Spleen (tissue), 11 donors: ENCODE measurements at regions not wholly inside any gene's neighbourhood (a gene's known extent, or its start where the extent isn't known, plus 50 kb on each side); places are given as distances from the start of the nearest gene placed in this dataset.

ENCODE experiments used
- DNase-seq: peaks from one replicate; pipeline ENCODE4 v3.0.0-alpha.2; 2020
- H3K27ac ChIP-seq, 8 donors: fragments of 200-600 bp; sonication (generic) in 7 of 8; 1 replicate in 4 of 8; 2 replicates in 4 of 8; pipeline versions ENCODE4 v1.5.0 to v1.8.0; 2016 to 2021; ENCODE audit warnings: inconsistent platforms in 4 of 8, mild to moderate bottlenecking in 4 of 8, moderate library complexity in 1 of 8
- H3K27me3 ChIP-seq, 7 donors: fragments of 200-600 bp; sonication (generic) in 6 of 7; replicated peaks in 1 of 7; 1 replicate in 4 of 7; 2 replicates in 3 of 7; pipeline versions ENCODE4 v1.5.0 to v1.8.0; 2016 to 2021; ENCODE audit warnings: inconsistent platforms in 3 of 7, mild to moderate bottlenecking in 1 of 7
- H3K36me3 ChIP-seq, 6 donors: fragments of 200-600 bp; sonication (generic) in 5 of 6; 1 replicate in 4 of 6; 2 replicates in 2 of 6; pipeline versions ENCODE4 v1.5.0 to v1.8.0; 2016 to 2021; ENCODE audit warnings: inconsistent platforms in 2 of 6
- H3K4me1 ChIP-seq, 6 donors: fragments of 200-600 bp; sonication (generic) in 5 of 6; 1 replicate in 3 of 6; 2 replicates in 3 of 6; pipeline versions ENCODE4 v1.5.0 to v1.8.0; 2016 to 2021; ENCODE audit warnings: inconsistent platforms in 3 of 6
- H3K4me3 ChIP-seq, 8 donors: fragments of 200-600 bp; sonication (generic) in 7 of 8; 1 replicate in 4 of 8; 2 replicates in 4 of 8; pipeline versions ENCODE4 v1.5.0 to v1.8.0; 2016 to 2021; ENCODE audit warnings: inconsistent platforms in 4 of 8, mild to moderate bottlenecking in 4 of 8, moderate library complexity in 2 of 8
- H3K9me3 ChIP-seq, 8 donors: fragments of 200-600 bp; sonication (generic) in 7 of 8; 1 replicate in 4 of 8; 2 replicates in 4 of 8; pipeline versions ENCODE4 v1.5.0 to v1.8.0; 2016 to 2021; ENCODE audit warnings: inconsistent platforms in 4 of 8
- CTCF ChIP-seq, 11 experiments: fragments of 200-600 bp in 7 of 11; fragments of 450-650 bp in 4 of 11; sonication (generic) in 4 of 11; IDR thresholded peaks in 8 of 11; conservative IDR thresholded peaks in 3 of 11; 1 replicate in 7 of 11; 2 replicates in 4 of 11; pipeline versions ENCODE4 v1.4.0 to v1.8.0; 2016 to 2021; ENCODE audit warnings: antibody characterized with exemption in 11 of 11, inconsistent platforms in 4 of 11, mild to moderate bottlenecking in 1 of 11
- POLR2A ChIP-seq, 3 donors: fragments of 450-650 bp; IDR thresholded peaks; one replicate each; pipeline ENCODE4 v1.5.1; 2017; ENCODE audit warnings: antibody characterized with exemption in 3 of 3, mild to moderate bottlenecking in 1 of 3
- POLR2AphosphoS5 ChIP-seq, 3 donors: sonication (generic); formaldehyde crosslinking; IDR thresholded peaks; one replicate each; pipeline ENCODE4 v1.5.1; 2017; ENCODE audit warnings: antibody characterized with exemption in 3 of 3
- WGBS, 5 donors: extraction: QIAGEN DNeasy Blood & Tissue Kit in 3 of 5; methylation state at CpG; one replicate each; pipeline versions ENCODE4 v1.1.5 to v1.1.7; 2013 to 2018; 5-methylcytosine and 5-hydroxymethylcytosine counted together
- intact Hi-C: fragments of 100-400 bp; cut with DNase I; formaldehyde crosslinking; loops from one replicate; pipeline ENCODE4 v1.15.0; 2023; ENCODE audit warnings: low total_unique reads
- donor health status: healthy with polysubstance abuse.
- donor health status: DM: no; HTN: no; CAD: no; lungs with moderate emphysema.
- donor health status: DM: no; HTN: no; CAD: no.
- donor health status: Bipolar disorder and iron deficiency.
- donor health status: healthy.
- donor health status: DM: no; HTN: no; CAD: no.
- donor health status: DM: yes; HTN: yes; CAD: no.

DNA sequence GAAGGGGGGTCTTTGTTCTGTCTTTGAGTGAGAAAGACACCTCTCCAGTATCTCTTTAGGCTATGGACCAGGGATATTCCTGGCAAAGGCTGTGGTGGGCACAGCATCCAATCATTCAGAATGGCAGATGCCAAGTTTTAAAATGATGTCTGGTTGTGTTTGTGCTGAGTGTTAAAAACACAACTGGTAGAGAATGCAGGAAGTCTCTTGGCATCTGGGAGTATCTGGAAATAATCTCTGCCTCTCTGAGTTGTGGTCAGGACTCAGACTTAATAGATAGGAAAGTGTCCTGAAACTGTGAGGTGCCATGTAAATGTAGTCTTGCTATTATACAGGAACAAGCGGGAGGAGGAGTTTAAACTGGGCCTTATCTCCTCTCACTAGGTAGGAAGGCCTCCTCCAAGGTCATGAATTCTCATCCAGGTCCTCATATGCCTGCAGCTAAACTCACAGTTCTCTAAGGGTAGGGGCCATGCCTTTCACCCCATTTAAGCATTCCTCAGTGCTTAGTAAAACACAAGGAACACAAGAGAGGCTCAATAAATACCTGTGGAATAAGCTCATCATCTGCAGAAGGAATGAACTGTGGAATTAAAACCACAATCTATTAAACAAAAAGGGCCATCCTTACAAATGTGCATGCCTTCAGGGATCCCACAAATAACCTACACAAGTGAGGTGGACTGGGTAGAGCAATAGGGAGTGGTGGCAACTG, 317.6 kb downstream of the CBLN1 start:
- Histone ChIP-seq H3K27me3 (no peaks in the 10 kb centered on the region), H3K4me1 (no peaks in the 10 kb centered on the region), H3K36me3 (no peaks in the 10 kb centered on the region), H3K27ac (no peak overlapping the region), H3K4me3 (no peak overlapping the region), H3K9me3 (peaks cover 0 to 7% (median 0%) of the 10 kb centered on the region in 8 donors)
- DNase-seq, result no peak
- no peak for TF ChIP-seq CTCF (IDR thresholded peaks at IDR 0.05 in 8 of 11, conservative IDR thresholded peaks at IDR 0.05 in 3 of 11)
- TF ChIP-seq POLR2AphosphoS5 (IDR thresholded peaks at IDR 0.05), result no peak
- TF ChIP-seq POLR2A (IDR thresholded peaks at IDR 0.05), result no peak
- intact Hi-C loops, result no loop called here
- 70 to 88% (median 83%) methylated on average over 1 of the region's 1 CpG for WGBS, 5 donors

DNA sequence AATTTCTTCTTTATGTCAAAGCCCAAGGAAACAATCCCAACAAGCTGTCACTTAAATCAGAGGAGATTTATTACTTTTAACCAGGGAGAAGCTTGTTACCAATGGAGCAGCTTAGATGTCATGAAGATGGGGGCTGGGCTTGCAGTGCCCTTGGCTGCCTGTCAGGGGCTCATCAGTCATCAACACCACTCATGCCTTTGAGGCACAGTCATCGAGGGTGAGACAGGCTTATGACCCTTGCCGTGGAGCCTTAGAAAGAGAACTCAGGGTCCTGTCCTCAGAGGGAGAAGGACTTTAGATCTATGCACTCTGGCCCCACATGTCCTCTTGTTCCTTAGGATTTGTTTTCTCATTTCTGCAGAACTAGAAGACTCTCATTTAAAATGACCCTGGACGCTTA, 318.3 kb downstream of the CBLN1 start:
- 45 to 68% (median 56%) methylated on average over 3 of the region's 3 CpGs for WGBS, 5 donors
- TF ChIP-seq POLR2AphosphoS5 (IDR thresholded peaks at IDR 0.05), result no peak
- TF ChIP-seq POLR2A (IDR thresholded peaks at IDR 0.05), result no peak
- no peak for TF ChIP-seq CTCF (IDR thresholded peaks at IDR 0.05 in 8 of 11, conservative IDR thresholded peaks at IDR 0.05 in 3 of 11)
- no peak for DNase-seq
- no peaks in the 10 kb centered on the region for H3K4me1 ChIP-seq
- no peaks in the 10 kb centered on the region for H3K36me3 ChIP-seq
- peaks cover 0 to 7% (median 0%) of the 10 kb centered on the region in 8 donors for H3K9me3 ChIP-seq
- H3K27ac ChIP-seq, result no peak overlapping the region
- no peak overlapping the region for H3K4me3 ChIP-seq
- no peaks in the 10 kb centered on the region for H3K27me3 ChIP-seq
- intact Hi-C loops, result no loop called here

DNA sequence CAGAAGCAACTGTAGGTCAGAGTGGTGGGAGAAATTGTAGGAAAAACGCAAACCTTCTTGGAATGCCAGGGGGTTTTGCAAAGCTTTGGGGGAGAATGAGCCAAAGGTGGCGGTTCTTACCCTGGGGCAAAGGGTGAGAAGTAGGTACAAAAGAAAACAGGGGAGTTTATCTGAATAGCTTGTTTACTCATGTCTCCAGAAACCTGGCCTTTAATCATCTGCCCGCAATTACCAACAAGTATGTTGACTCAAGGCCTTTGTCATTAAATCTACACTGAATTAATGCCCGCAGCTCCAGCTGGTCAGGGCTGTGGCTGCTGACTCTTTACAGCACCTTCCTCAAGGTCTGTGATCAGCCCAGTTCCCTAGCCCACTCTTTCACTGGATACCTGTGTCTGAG, 320.1 kb downstream of the CBLN1 start:
- no peak for DNase-seq
- H3K27me3 ChIP-seq, result no peaks in the 10 kb centered on the region
- no peak overlapping the region for H3K4me3 ChIP-seq
- no peaks in the 10 kb centered on the region for H3K36me3 ChIP-seq
- intact Hi-C loops, result no loop called here
- TF ChIP-seq POLR2A (IDR thresholded peaks at IDR 0.05) (no peak), CTCF (IDR thresholded peaks at IDR 0.05 in 8 of 11, conservative IDR thresholded peaks at IDR 0.05 in 3 of 11) (no peak), POLR2AphosphoS5 (IDR thresholded peaks at IDR 0.05) (no peak)
- no peak overlapping the region for H3K27ac ChIP-seq
- no peaks in the 10 kb centered on the region for H3K4me1 ChIP-seq
- 83 to 97% (median 88%) methylated on average over 4 of the region's 4 CpGs for WGBS, 5 donors
- peaks cover 0 to 7% (median 0%) of the 10 kb centered on the region in 8 donors for H3K9me3 ChIP-seq

GRCh38 chr16:48960830-48961229, 320.8 kb downstream of the CBLN1 start:
- peaks cover 0 to 7% (median 0%) of the 10 kb centered on the region in 8 donors for H3K9me3 ChIP-seq
- no peaks in the 10 kb centered on the region for H3K36me3 ChIP-seq
- H3K4me3 ChIP-seq, result no peak overlapping the region
- no peaks in the 10 kb centered on the region for H3K27me3 ChIP-seq
- no peak overlapping the region for H3K27ac ChIP-seq
- no peaks in the 10 kb centered on the region for H3K4me1 ChIP-seq
- DNase-seq, result no peak
- TF ChIP-seq CTCF (IDR thresholded peaks at IDR 0.05 in 8 of 11, conservative IDR thresholded peaks at IDR 0.05 in 3 of 11) (no peak), POLR2A (IDR thresholded peaks at IDR 0.05) (no peak), POLR2AphosphoS5 (IDR thresholded peaks at IDR 0.05) (no peak)
- 81 to 89% (median 87%) methylated on average over 5 of the region's 5 CpGs for WGBS, 5 donors
- intact Hi-C loops, result no loop called here
